SU-DHL-6 (cell line): ENCODE measurements at regions not wholly inside any gene's neighbourhood (a gene's known extent, or its start where the extent isn't known, plus 50 kb on each side); places are given as distances from the start of the nearest gene placed in this dataset.

Experiments
- H2AFZ ChIP-seq: fragments of 200-600 bp; sonication (generic); 2 replicates; pipeline ENCODE4 v1.6.1; 2014; ENCODE audit warnings: low read depth, mild to moderate bottlenecking, moderate library complexity, mixed read lengths, antibody characterized with exemption, low read length; ENCODE audit not compliant: severe bottlenecking
- H3F3A ChIP-seq: fragments of 200-600 bp; shearing (Covaris generic); 2 replicates; pipeline ENCODE4 v1.6.0; 2016; ENCODE audit warnings: antibody characterized with exemption, mild to moderate bottlenecking; ENCODE audit not compliant: insufficient read depth
- H3K27ac ChIP-seq: fragments of 200-600 bp; sonication (generic); 2 replicates; pipeline ENCODE4 v1.5.1; 2016; ENCODE audit warnings: low read depth, mild to moderate bottlenecking, low read length, moderate library complexity, mixed read lengths
- H3K27me3 ChIP-seq: fragments of 200-600 bp; sonication (generic), shearing (Covaris generic); 2 replicates; pipeline ENCODE4 v1.6.0; 2014; ENCODE audit warnings: mild to moderate bottlenecking, low read length
- H3K36me3 ChIP-seq: fragments of 200-600 bp; sonication (generic); 2 replicates; pipeline ENCODE4 v1.6.1; 2014; ENCODE audit warnings: mild to moderate bottlenecking, low read length, mixed read lengths
- H3K4me2 ChIP-seq: fragments of 300-600, 200-600 bp; shearing (Covaris generic), sonication (generic); 2 replicates; pipeline ENCODE4 v1.6.0; 2014; ENCODE audit warnings: low read length, low read depth, mild to moderate bottlenecking; ENCODE audit not compliant: poor library complexity, severe bottlenecking
- H3K4me3 ChIP-seq: fragments of 200-600 bp; sonication (generic); 2 replicates; pipeline ENCODE4 v1.5.1; 2014; ENCODE audit warnings: antibody characterized with exemption, low read length, mild to moderate bottlenecking, mixed read lengths; ENCODE audit not compliant: insufficient read depth, poor library complexity, severe bottlenecking
- H3K79me2 ChIP-seq: fragments of 200-600 bp; sonication (generic); 2 replicates; pipeline ENCODE4 v1.6.1; 2014; ENCODE audit warnings: mild to moderate bottlenecking, low read length, moderate library complexity; ENCODE audit not compliant: insufficient read depth
- H3K9ac ChIP-seq: fragments of 200-600 bp; sonication (generic); 2 replicates; pipeline ENCODE4 v1.7.0; 2014; ENCODE audit warnings: mild to moderate bottlenecking, low read length
- H3K9me2 ChIP-seq: fragments of 200-600 bp; sonication (generic); replicated peaks from 2 replicates; pipeline ENCODE4 v1.6.1; 2014; ENCODE audit warnings: low read length; ENCODE audit not compliant: insufficient read depth
- H3K9me3 ChIP-seq: fragments of 200-600 bp; sonication (generic); 2 replicates; pipeline ENCODE4 v1.6.1; 2014; ENCODE audit warnings: low read length, mixed read lengths; ENCODE audit not compliant: insufficient read depth
- H4K20me1 ChIP-seq: fragments of 200-600 bp; sonication (generic); 2 replicates; pipeline ENCODE4 v1.6.1; 2014; ENCODE audit warnings: low read depth, mild to moderate bottlenecking, antibody characterized with exemption, low read length, moderate library complexity, mixed read lengths
- EZH2phosphoT487 ChIP-seq: fragments of 200-600 bp; sonication (generic), shearing (Covaris generic); conservative IDR thresholded peaks from 2 replicates; pipeline ENCODE4 v1.6.1; 2018; ENCODE audit warnings: mild to moderate bottlenecking, antibody characterized with exemption, low read length, moderate library complexity, mixed read lengths
- TF ChIP-seq, protein P1 (sequence below): fragments of 200-600 bp; sonication (generic); IDR thresholded peaks from one replicate; pipeline ENCODE4 v1.5.1; 2017; ENCODE audit warnings: antibody characterized with exemption, mild to moderate bottlenecking, low read length, moderate library complexity; ENCODE audit not compliant: insufficient read depth, poor library complexity, severe bottlenecking

DNA sequence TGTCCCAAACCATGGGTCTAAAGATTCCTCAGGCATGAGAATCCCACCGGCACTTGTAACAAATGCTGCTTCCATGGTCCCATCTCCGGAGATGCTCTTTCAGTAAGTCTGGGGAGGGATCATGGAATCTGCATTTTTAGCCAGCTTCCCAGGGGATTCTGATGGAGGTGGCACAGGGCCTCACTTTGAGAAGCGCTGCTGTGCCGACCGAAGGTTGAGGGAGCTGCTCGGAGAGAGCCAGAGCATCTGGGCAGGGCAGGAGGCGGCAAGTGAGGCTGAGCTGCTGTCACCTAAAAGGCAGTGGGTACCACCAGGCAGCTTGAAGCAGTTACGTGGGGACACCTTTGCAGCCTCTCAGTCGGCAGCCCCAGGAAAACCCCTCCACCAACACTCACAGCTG is 100.2 kb upstream of the CDYL start:
- H4K20me1 ChIP-seq: no peaks in the 10 kb centered on the region
- H3K9me3 ChIP-seq: no peaks in the 10 kb centered on the region
- no peaks in the 10 kb centered on the region for H3K79me2 ChIP-seq
- no peaks in the 10 kb centered on the region for H3K36me3 ChIP-seq
- no peak overlapping the region for H2AFZ ChIP-seq
- H3K27me3 ChIP-seq: no peaks in the 10 kb centered on the region
- TF ChIP-seq EZH2phosphoT487: no peak
- TF ChIP-seq, protein P1, sequence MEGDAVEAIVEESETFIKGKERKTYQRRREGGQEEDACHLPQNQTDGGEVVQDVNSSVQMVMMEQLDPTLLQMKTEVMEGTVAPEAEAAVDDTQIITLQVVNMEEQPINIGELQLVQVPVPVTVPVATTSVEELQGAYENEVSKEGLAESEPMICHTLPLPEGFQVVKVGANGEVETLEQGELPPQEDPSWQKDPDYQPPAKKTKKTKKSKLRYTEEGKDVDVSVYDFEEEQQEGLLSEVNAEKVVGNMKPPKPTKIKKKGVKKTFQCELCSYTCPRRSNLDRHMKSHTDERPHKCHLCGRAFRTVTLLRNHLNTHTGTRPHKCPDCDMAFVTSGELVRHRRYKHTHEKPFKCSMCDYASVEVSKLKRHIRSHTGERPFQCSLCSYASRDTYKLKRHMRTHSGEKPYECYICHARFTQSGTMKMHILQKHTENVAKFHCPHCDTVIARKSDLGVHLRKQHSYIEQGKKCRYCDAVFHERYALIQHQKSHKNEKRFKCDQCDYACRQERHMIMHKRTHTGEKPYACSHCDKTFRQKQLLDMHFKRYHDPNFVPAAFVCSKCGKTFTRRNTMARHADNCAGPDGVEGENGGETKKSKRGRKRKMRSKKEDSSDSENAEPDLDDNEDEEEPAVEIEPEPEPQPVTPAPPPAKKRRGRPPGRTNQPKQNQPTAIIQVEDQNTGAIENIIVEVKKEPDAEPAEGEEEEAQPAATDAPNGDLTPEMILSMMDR: no peak
- H3K4me2 ChIP-seq: no peak overlapping the region
- H3K9ac ChIP-seq: no peak overlapping the region
- no peak overlapping the region for H3K27ac ChIP-seq
- H3K4me3 ChIP-seq: no peak overlapping the region
- no peaks in the 10 kb centered on the region for H3F3A ChIP-seq
- no peaks in the 10 kb centered on the region for H3K9me2 ChIP-seq

DNA sequence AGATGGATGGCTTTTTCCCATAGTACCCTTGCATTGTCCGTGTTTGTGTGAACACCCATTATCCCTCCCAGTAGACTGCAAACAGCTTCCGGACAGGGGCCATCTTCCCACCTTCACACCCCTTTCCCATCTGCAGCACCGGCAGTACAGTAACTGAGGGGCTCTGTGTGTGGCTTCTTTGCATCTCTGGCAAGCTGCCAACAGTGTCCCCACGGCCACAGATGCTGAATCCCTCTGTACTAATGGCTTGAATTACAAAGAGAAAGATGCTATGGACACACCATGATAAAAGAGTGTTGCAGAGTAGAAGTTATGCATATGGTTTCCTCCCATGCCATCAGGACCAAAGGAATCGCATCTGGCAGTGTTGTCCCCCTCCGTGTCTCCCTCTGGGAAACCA is 101.1 kb upstream of the CDYL start:
- Histone ChIP-seq H3K36me3 (no peaks in the 10 kb centered on the region), H3K4me2 (no peak overlapping the region), H3K4me3 (no peak overlapping the region), H3F3A (no peaks in the 10 kb centered on the region), H3K27ac (no peak overlapping the region), H3K9me3 (no peaks in the 10 kb centered on the region), H4K20me1 (no peaks in the 10 kb centered on the region), H3K9ac (no peak overlapping the region), H3K79me2 (no peaks in the 10 kb centered on the region), H3K27me3 (no peaks in the 10 kb centered on the region), H3K9me2 (no peaks in the 10 kb centered on the region), H2AFZ (no peak overlapping the region)
- TF ChIP-seq, protein P1: no peak
- TF ChIP-seq EZH2phosphoT487: no peak

DNA sequence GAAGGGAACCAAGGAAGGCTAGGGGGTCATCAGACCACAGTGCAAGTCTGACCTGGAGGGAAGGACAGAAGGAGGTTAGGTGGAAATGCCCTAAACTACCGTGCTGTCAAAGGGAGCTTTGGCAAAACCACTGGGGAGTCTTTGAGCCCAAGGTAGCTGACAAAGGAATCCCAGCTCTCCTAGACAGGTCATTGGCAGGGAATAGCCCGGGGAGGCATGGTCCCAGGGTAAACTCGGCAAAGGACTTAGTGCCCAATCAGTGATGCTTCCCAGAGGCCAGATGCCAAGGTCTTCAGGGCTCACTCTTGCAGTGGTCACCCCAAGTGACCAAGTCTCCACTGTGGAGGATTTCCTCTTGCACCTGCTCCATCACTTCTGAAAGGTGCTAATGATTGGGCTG is 102.3 kb upstream of the CDYL start:
- Histone ChIP-seq H3K4me3 (no peak overlapping the region), H3K9me2 (no peaks in the 10 kb centered on the region), H2AFZ (no peak overlapping the region), H3F3A (no peaks in the 10 kb centered on the region), H4K20me1 (no peaks in the 10 kb centered on the region), H3K27me3 (no peaks in the 10 kb centered on the region), H3K36me3 (no peaks in the 10 kb centered on the region), H3K4me2 (no peak overlapping the region), H3K79me2 (no peaks in the 10 kb centered on the region), H3K9me3 (no peaks in the 10 kb centered on the region), H3K9ac (no peak overlapping the region), H3K27ac (no peak overlapping the region)
- no peak for TF ChIP-seq EZH2phosphoT487
- TF ChIP-seq, protein P1: no peak

DNA sequence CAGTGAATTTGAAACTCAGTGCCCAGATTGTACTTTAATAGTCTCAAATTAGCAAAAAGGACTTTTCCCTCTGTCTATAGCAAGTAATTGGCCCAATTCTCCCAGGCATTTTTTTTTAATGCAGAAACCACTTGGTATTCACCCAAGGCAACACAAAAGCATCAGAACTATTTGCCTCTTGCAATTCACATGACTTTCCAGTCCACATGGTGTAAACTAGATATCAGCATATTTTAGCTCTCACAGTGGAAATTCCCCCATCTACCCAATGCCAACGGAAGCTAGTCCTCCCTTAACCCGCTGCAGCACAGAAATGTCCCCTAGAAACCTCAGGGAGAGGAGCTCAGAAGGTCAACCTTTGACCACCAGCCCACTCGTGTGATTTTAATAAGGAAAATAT is 103.4 kb upstream of the CDYL start:
- Histone ChIP-seq H2AFZ (no peak overlapping the region), H3K9me3 (no peaks in the 10 kb centered on the region), H3K4me2 (no peak overlapping the region), H3K27me3 (no peaks in the 10 kb centered on the region), H3K9me2 (no peaks in the 10 kb centered on the region), H4K20me1 (no peaks in the 10 kb centered on the region), H3K9ac (no peak overlapping the region), H3F3A (no peaks in the 10 kb centered on the region), H3K4me3 (no peak overlapping the region), H3K79me2 (no peaks in the 10 kb centered on the region), H3K36me3 (no peaks in the 10 kb centered on the region), H3K27ac (no peak overlapping the region)
- TF ChIP-seq, protein P1: no peak
- TF ChIP-seq EZH2phosphoT487: no peak
